ENCODE measurements at regions not wholly inside any gene's neighbourhood (a gene's known extent, or its start where the extent isn't known, plus 50 kb on each side); places are given as distances from the start of the nearest gene placed in this dataset.

- TF ChIP-seq, protein P1, sequence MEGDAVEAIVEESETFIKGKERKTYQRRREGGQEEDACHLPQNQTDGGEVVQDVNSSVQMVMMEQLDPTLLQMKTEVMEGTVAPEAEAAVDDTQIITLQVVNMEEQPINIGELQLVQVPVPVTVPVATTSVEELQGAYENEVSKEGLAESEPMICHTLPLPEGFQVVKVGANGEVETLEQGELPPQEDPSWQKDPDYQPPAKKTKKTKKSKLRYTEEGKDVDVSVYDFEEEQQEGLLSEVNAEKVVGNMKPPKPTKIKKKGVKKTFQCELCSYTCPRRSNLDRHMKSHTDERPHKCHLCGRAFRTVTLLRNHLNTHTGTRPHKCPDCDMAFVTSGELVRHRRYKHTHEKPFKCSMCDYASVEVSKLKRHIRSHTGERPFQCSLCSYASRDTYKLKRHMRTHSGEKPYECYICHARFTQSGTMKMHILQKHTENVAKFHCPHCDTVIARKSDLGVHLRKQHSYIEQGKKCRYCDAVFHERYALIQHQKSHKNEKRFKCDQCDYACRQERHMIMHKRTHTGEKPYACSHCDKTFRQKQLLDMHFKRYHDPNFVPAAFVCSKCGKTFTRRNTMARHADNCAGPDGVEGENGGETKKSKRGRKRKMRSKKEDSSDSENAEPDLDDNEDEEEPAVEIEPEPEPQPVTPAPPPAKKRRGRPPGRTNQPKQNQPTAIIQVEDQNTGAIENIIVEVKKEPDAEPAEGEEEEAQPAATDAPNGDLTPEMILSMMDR (conservative IDR thresholded peaks at IDR 0.05; ENCODE audit: low read depth, low read length): no peak
- TF ChIP-seq POLR2A (IDR thresholded peaks at IDR 0.05; ENCODE audit: low read depth, low read length): no peak
- TF ChIP-seq RFX5 (IDR thresholded peaks at IDR 0.05; ENCODE audit: low read depth, low read length): no peak
- no peak for TF ChIP-seq RAD21 (IDR thresholded peaks at IDR 0.05; ENCODE audit: low read length)
- TF ChIP-seq, protein P2, sequence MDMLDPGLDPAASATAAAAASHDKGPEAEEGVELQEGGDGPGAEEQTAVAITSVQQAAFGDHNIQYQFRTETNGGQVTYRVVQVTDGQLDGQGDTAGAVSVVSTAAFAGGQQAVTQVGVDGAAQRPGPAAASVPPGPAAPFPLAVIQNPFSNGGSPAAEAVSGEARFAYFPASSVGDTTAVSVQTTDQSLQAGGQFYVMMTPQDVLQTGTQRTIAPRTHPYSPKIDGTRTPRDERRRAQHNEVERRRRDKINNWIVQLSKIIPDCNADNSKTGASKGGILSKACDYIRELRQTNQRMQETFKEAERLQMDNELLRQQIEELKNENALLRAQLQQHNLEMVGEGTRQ (IDR thresholded peaks at IDR 0.05; ENCODE audit: low read depth, low read length): no peak
- TF ChIP-seq CHD1 (IDR thresholded peaks at IDR 0.05; ENCODE audit: low read depth, low read length): no peak
- TF ChIP-seq MAZ (IDR thresholded peaks at IDR 0.05; ENCODE audit: borderline replicate concordance, low read depth, low read length): no peak
- no peak for TF ChIP-seq MXI1 (IDR thresholded peaks at IDR 0.05; ENCODE audit: borderline replicate concordance, low read depth, low read length)
- TF ChIP-seq FOS (IDR thresholded peaks at IDR 0.05; ENCODE audit: low read depth, low read length): no peak
- TF ChIP-seq CEBPB (IDR thresholded peaks at IDR 0.05; ENCODE audit: low read depth, low read length): no peak
These were observed 206.3 kb upstream of the KCTD3 start for GRCh38 chr1:215360758-215361157.

Data from IMR-90 (cell line).